ENCODE measurements at regions not wholly inside any gene's neighbourhood (a gene's known extent, or its start where the extent isn't known, plus 50 kb on each side); places are given as distances from the start of the nearest gene placed in this dataset.

DNA sequence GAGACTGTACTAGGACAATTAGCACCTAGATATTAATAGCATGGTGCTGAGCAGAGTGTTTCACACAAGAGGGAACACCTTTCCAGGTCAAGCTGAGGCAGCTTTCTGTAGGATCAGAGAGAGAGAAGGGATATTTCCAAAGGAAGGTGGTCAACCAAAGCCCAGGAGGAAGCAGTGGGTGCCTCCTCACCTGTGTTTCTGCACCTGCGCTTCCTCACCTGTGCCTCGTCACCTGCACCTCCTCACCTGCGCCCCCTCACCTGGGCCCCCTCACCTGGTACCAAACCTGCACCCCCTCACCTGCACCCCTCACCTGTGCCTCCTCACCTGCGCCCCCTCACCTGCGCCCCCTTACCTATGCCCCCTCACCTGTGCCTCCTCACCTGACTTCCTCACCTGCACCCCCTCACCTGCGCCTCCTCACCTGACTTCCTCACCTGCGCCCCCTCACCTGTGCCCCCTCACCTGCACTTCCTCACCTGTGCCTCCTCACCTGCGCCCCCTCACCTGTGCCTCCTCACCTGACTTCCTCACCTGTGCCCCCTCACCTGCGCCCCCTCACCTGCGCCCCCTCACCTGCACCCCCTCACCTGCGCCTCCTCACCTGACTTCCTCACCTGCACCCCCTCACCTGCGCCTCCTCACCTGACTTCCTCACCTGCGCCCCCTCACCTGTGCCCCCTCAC lies 67.9 kb downstream of the TTLL2 start:
- ATAC-seq (replicated peaks) (no peak), DNase-seq (no peak)
- H3K27ac Mint-ChIP-seq = peak overlapping the region; percentile 31
- H3K9me3 Mint-ChIP-seq = no peaks in the 10 kb centered on the region
- H3K36me3 Mint-ChIP-seq = no peaks in the 10 kb centered on the region
- no peaks in the 10 kb centered on the region for H3K4me1 Mint-ChIP-seq
- no peak overlapping the region for H3K4me3 Mint-ChIP-seq
- no peaks in the 10 kb centered on the region for H3K27me3 Mint-ChIP-seq

DNA sequence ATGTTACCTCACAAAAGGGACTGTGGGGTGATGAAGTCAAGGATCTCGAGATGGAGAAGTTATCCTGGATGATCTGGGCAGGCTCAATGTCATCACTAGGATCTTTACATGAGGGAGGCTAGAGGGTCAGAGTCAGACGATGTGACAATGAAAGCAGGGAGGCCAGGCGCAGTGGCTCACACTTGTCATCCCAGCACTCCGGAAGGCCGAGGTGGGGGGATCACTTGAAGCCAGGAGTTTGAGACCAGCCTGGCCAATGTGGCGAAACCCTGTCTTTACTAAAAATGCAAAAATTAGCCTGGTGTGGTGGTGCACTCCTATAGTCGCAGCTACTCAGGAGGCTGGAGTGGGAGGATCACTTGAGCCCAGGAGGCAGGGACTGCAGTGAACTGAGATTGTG lies 68.8 kb downstream of the TTLL2 start:
- Mint-ChIP-seq H3K9me3 (no peaks in the 10 kb centered on the region), H3K27ac (no peak overlapping the region), H3K4me1 (no peaks in the 10 kb centered on the region), H3K27me3 (peaks cover 0 to 4% of the 10 kb centered on the region in 2 donors), H3K36me3 (no peaks in the 10 kb centered on the region), H3K4me3 (no peak overlapping the region)
- no peak for ATAC-seq (replicated peaks)
- no peak for DNase-seq

DNA sequence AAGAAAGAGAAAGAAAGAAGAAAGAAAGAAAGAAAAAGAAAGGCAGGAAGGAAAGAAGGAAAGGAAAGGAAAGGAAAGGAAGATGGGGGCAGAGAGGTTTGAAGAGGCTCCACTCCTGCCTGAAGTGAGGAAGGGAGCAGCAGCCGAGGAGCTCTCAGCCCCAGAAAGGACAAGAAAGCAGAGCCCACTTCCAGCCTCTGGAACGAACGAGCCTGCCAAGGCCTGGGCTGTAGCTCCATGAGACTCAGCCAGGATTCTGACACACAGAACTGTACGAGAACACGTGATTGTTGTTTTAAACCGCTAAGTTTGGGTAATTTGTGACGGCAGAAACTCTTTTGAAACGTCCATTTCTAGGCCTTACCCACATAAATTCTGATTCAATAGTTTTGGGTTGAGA lies 69.5 kb downstream of the TTLL2 start:
- H3K4me3 Mint-ChIP-seq = no peak overlapping the region
- no peaks in the 10 kb centered on the region for H3K4me1 Mint-ChIP-seq
- no peaks in the 10 kb centered on the region for H3K9me3 Mint-ChIP-seq
- DNase-seq (no peak), ATAC-seq (replicated peaks) (no peak)
- H3K27me3 Mint-ChIP-seq = peaks cover 0 to 5% of the 10 kb centered on the region in 2 donors
- no peak overlapping the region for H3K27ac Mint-ChIP-seq
- no peaks in the 10 kb centered on the region for H3K36me3 Mint-ChIP-seq

DNA sequence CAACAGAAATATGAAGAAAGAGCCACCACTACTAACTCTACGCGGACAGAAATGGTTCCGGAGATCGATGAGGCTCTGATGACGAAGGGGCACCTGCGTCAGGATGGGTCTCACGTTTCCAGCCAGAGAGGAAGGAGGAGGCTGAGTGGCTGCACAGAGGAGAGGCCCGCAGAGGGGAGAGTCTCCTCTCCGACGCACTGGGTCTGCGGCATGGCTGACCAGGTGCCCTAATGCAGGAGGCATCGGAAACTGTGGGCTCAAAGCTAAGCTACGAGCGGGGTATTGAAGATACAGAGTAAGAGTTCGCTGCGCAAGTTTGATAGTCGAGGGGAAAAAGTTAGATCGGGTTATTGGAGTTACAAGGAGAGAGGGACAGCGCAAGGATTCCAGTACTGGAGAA lies 69.9 kb downstream of the TTLL2 start:
- ATAC-seq (replicated peaks) = no peak
- no peak overlapping the region for H3K27ac Mint-ChIP-seq
- H3K4me3 Mint-ChIP-seq = no peak overlapping the region
- no peaks in the 10 kb centered on the region for H3K9me3 Mint-ChIP-seq
- peaks cover 0 to 5% of the 10 kb centered on the region in 2 donors for H3K27me3 Mint-ChIP-seq
- H3K36me3 Mint-ChIP-seq = no peaks in the 10 kb centered on the region
- H3K4me1 Mint-ChIP-seq = no peaks in the 10 kb centered on the region
- DNase-seq = no peak

DNA sequence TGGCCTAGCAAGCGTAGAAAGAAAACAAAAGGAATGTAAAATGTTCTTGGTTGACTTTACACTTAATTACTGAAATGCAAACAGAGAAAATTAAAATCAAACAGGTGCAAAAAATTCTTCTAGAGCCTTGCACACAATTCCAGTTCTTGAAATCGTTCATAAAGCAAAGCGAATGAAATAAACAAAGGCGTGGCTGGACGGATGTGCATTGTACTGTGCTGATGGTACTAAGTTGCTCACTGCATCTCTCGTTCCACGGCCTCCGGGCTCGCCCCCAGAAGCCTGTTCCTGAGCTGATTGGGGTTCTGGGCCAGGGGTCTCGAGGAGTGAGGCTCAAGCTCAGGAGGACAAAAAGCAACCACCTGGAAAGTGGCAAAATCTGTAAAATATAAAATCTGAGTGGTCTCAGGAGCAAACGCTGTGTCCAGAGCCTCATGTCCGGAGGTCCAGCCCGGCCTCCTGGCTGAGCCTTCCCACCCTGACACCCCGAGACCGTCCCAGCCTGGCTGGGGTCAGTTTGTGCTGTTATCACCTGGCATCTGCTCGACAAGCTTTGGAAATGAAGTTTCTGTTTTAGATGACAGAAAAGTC lies 71.3 kb downstream of the TTLL2 start:
- no peak overlapping the region for H3K4me3 Mint-ChIP-seq
- H3K27ac Mint-ChIP-seq = no peak overlapping the region
- H3K9me3 Mint-ChIP-seq = no peaks in the 10 kb centered on the region
- no peaks in the 10 kb centered on the region for H3K4me1 Mint-ChIP-seq
- no peak for ATAC-seq (replicated peaks)
- peaks cover 0 to 11% of the 10 kb centered on the region in 2 donors for H3K27me3 Mint-ChIP-seq
- DNase-seq = no peak
- H3K36me3 Mint-ChIP-seq = no peaks in the 10 kb centered on the region

DNA sequence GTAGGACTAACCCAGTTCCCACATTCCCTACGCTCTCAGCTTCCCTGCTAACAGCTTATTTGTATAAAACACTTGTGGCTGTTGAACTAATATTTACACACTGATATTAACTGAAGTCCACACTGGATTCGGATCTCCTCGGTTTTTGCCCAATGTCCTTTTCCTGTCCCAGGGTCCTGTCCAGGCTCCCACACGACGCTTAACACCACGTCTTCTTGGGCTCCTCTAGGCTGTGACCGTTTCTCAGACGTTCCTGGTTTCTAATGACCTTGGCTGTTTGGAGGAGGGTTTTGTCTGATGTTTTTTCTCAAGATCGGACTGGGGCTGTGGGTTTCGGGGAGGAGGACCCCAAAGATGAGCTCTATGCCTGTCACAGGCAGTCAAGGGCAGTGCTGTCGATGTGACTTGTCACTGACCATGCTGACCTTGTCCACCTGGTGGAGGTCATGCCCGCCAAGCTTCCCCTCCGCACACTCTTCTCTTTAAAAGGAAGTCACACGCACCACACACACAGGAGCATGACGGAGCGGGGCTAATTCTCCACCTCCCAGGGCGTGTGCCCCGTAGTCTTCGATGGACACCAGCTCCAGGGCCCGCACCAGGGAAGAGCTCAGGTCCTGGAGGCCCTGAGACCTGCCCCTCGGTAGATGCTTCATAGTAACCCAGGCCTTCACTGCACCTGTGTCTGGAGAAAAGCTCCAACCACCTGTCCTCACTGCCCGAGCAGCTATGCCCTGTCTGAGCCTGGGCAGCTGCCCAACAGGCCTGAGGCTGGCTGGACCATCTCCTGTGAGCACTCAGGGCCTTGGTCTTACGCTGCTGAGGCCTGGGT lies 72.0 kb downstream of the TTLL2 start:
- Mint-ChIP-seq H3K27me3 (peaks cover 0 to 11% of the 10 kb centered on the region in 2 donors), H3K9me3 (no peaks in the 10 kb centered on the region), H3K4me1 (no peaks in the 10 kb centered on the region), H3K27ac (no peak overlapping the region), H3K4me3 (no peak overlapping the region), H3K36me3 (no peaks in the 10 kb centered on the region)
- DNase-seq = no peak
- no peak for ATAC-seq (replicated peaks)

DNA sequence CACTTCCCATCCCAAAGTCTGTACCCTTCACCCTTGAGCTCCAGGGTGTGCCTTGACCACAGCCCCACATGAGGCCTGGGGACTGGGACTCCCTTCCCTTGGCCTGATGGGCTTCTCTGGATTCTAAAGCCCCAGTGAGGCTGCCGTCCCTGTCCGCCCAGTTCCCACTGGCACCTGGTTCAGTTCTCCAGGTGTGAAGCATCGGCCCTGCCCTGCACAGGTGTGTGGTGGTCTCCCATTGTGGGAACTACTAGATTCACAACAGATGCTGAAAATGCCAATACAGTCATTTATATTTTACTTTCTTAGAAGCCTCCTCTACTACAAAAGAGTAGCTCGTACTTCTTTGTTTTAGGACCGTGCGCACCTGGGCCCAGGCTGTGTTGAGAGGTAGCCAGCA lies 72.8 kb downstream of the TTLL2 start:
- DNase-seq (no peak), ATAC-seq (replicated peaks) (no peak)
- Mint-ChIP-seq H3K27me3 (peaks cover 5 to 11% of the 10 kb centered on the region in 2 donors), H3K4me1 (no peaks in the 10 kb centered on the region), H3K9me3 (no peaks in the 10 kb centered on the region), H3K36me3 (no peaks in the 10 kb centered on the region), H3K4me3 (no peak overlapping the region), H3K27ac (no peak overlapping the region)

DNA sequence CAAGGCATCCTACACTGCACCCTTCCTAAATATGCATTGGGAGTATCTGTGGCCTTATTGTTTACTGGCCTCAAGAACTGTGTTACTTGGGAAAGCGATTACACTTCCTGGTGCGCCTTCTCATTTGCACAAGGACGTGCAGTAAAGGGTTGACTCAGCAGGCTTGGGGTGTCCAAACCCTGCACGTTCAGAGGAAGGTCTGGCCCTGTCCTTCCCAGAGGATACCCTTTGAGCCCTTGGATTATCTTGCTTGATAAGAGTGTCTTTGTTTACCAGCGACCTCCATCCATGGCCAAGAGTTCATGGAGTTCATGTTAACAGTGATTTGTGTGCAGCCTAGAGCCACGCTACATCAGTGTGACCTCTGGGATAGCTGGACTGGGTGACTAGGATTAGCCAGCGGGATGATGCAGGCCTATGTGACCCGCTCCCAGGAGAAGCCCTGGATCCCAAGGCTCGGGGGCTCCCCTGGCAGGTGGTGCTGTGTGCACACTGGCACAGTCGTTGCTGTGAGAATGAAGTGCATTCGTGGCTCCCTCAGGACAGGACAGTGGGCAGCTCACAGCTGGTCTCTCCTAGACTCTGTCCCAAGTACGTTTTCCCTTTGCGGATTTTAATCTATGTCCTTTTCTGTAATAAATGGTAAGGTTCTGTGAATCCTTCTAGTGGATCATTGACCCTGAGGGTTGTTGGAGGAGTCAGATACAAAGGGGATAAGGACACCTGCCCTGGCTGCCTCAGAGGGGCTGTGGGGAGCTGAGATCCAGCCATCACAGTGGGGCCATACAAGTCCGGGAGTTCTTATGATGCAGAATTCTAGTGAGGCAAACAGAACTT lies 73.5 kb downstream of the TTLL2 start:
- no peak overlapping the region for H3K4me3 Mint-ChIP-seq
- H3K4me1 Mint-ChIP-seq = no peaks in the 10 kb centered on the region
- peaks cover 5 to 11% of the 10 kb centered on the region in 2 donors for H3K27me3 Mint-ChIP-seq
- H3K9me3 Mint-ChIP-seq = no peaks in the 10 kb centered on the region
- H3K27ac Mint-ChIP-seq = no peak overlapping the region
- DNase-seq = no peak
- H3K36me3 Mint-ChIP-seq = no peaks in the 10 kb centered on the region
- no peak for ATAC-seq (replicated peaks)

DNA sequence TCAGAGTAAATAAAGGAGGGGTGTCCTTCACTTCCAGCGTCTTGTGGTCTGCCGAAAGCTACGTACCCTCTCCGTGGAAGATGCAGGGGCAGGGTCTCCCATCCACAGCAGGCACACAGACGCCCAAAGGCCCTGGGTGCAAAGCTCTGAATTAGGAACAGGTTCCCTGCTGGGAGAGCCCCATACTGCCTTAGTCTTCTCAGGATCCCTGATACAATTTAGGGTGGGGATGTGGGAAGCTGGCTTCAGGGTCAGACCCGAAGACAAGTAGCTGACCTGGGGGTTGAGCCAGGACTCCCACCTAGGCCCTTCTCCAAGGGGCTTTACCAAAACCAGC lies 74.1 kb downstream of the TTLL2 start:
- no peaks in the 10 kb centered on the region for H3K36me3 Mint-ChIP-seq
- no peaks in the 10 kb centered on the region for H3K4me1 Mint-ChIP-seq
- H3K4me3 Mint-ChIP-seq = no peak overlapping the region
- no peaks in the 10 kb centered on the region for H3K9me3 Mint-ChIP-seq
- H3K27ac Mint-ChIP-seq = no peak overlapping the region
- DNase-seq (no peak), ATAC-seq (replicated peaks) (no peak)
- H3K27me3 Mint-ChIP-seq = peaks cover 5 to 11% of the 10 kb centered on the region in 2 donors

DNA sequence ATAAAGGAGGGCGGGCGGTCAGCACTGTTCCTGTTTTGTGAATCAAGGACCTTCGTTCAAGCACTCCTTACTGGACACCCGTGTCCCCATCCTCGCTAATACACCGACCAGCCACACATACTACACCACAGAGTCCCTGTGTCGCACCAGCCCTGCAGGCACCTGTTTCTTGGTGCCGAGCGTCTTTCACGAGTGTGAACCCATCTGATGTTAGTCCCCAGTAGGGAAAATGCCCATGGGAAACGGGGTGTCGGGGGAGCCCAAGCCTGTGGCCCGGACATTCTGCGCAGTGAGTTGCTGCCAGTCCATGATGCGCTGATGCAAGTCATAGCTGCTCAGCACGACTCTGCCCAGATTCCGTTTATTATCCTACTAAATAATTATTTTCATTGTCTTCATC lies 74.7 kb downstream of the TTLL2 start:
- no peak for ATAC-seq (replicated peaks)
- H3K4me3 Mint-ChIP-seq = no peak overlapping the region

DNA sequence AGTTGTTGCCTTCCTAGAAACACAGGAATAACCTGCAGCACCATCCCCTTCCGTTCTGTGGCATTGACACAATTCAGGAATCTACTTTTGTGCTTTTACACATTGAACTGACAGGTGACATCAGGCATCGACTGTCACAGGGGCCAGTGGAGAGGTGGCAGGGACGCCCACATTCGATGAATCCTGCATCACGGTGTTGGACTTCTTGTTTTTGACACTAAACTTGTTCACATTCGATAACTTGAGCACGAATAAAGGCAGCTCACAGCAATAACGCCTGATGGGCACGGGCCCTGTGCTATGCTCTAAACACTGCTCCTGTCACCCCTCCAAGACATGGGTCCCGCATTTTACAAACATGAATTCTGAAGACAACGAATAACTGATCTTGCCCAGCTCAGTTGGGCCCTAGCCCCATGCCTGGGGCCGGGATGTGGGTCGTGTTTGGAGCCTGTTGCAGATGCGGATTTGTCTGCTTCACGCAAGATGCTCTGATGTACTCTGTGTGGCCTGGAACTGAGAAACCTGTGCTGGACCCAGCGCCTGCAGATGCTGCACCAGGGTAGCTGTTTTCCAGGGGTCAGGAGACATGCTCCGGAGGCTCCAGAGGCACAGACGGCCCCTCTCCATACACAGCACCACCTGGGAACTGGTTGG lies 75.7 kb downstream of the TTLL2 start:
- ATAC-seq (replicated peaks) = no peak
- no peak overlapping the region for H3K27ac Mint-ChIP-seq
- no peaks in the 10 kb centered on the region for H3K36me3 Mint-ChIP-seq
- H3K9me3 Mint-ChIP-seq = no peaks in the 10 kb centered on the region
- DNase-seq = no peak
- no peak overlapping the region for H3K4me3 Mint-ChIP-seq
- H3K4me1 Mint-ChIP-seq = no peaks in the 10 kb centered on the region
- H3K27me3 Mint-ChIP-seq = peaks cover 13 to 20% of the 10 kb centered on the region in 2 donors

More for the DNA sequence above, 74.7 kb downstream of the TTLL2 start:
- Mint-ChIP-seq H3K27ac (no peak overlapping the region), H3K9me3 (no peaks in the 10 kb centered on the region), H3K4me1 (no peaks in the 10 kb centered on the region), H3K36me3 (no peaks in the 10 kb centered on the region), H3K27me3 (peaks cover 5 to 11% of the 10 kb centered on the region in 2 donors)
- no peak for DNase-seq

DNA sequence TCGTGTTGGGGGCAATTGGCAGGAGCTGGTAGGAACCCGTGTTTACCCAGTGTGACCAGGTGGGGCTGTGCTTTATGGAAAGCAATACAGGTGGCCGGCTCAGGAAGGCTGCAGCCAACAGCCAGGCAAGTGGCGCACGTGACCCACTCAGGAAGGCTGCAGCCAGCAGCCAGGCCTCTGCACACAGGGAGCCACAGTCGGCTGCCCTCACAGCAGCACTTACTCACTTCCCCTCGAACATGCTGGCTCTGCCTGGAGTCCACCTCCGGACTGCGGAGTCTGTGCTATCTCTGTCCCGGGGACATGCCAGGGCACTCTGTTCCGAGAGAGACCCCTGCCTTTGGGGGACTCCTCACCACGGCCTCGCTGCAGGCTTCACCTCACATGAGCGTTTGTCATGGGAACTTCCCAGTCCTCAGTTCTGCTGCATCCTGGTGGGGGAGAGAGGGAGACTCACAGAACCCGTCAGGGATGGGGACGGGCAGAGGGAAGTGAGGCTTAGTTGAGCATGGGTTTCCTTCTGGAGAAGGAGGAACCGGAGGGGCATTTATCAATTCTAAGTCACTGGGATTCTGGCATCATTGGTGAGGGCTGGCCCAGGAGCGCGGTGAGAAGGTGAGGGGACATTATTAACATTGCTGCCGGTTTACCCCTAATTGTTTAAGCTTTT lies 76.8 kb downstream of the TTLL2 start:
- ATAC-seq (replicated peaks) = peak in 1 of 2 donors; percentile 12
- DNase-seq = no peak
- Mint-ChIP-seq H3K9me3 (no peaks in the 10 kb centered on the region), H3K4me3 (no peak overlapping the region), H3K36me3 (no peaks in the 10 kb centered on the region), H3K4me1 (no peaks in the 10 kb centered on the region), H3K27me3 (peaks cover 19 to 25% of the 10 kb centered on the region in 2 donors), H3K27ac (no peak overlapping the region)

DNA sequence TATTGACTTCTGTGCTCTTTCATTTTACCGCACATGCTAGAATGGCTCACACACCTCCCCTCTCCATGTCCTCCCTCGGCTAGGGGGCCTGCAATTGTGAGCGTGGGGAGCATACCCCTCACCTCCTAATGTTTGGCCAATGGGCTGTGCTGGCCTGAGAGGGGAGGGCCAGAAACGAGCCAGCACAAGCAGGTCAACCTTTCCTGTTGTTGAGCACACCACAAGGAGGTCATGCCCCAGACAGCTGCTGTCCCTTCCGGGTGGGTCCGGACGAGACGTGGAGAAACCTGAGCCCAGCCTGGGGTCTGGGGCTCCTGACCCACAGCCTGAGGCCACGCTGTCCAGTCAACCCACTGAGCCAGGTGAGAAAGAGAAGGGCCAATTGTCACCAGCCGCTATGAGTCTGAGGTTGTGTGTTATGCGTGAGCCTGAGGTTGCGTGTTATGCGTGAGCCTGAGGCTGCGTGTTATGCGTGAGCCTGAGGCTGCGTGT lies 77.4 kb downstream of the TTLL2 start:
- DNase-seq (no peak), ATAC-seq (replicated peaks) (no peak)
- H3K4me1 Mint-ChIP-seq = no peaks in the 10 kb centered on the region
- no peaks in the 10 kb centered on the region for H3K36me3 Mint-ChIP-seq
- H3K4me3 Mint-ChIP-seq = no peak overlapping the region
- H3K27me3 Mint-ChIP-seq = peaks cover 19 to 25% of the 10 kb centered on the region in 2 donors
- no peaks in the 10 kb centered on the region for H3K9me3 Mint-ChIP-seq
- no peak overlapping the region for H3K27ac Mint-ChIP-seq
